ENCODE measurements at regions not wholly inside any gene's neighbourhood (a gene's known extent, or its start where the extent isn't known, plus 50 kb on each side); places are given as distances from the start of the nearest gene placed in this dataset.

DNA sequence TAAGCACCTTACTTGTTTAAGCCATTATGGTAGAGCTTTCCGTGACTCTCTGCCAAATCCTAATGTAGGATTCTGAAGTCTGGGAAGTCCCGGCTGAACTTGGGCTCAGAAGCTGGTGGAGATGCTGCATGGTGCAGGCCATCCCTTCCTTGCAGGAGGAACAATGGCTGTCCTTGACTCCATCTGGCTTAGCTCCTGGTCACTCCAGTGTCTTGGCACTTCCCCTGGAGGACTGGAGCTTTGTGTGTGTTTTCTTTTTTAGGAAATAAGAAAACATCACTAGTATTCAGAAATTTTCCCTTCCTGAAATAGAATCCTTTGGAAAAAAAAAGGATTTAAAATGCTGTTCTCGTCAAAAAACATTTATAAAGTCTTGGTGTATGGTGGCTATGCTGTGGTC, 209.3 kb upstream of the ROPN1 start:
- Histone ChIP-seq H3K27me3 (ENCODE audit: insufficient read depth, low read length) (no peaks in the 10 kb centered on the region), H3K36me3 (ENCODE audit: insufficient read depth, low read length) (no peaks in the 10 kb centered on the region), H3K4me1 (ENCODE audit: insufficient read depth, low read length) (peaks cover 6% of the 10 kb centered on the region; the same call in 1 of the 2 replicates), H3K4me3 (ENCODE audit: low read length) (no peak overlapping the region), H3K9ac (ENCODE audit: low read depth, low read length) (no peak overlapping the region), H3K27ac (ENCODE audit: low read depth, low read length) (no peak overlapping the region), H3K9me3 (ENCODE audit: insufficient read depth, low read depth, low read length) (no peaks in the 10 kb centered on the region)
- 95% methylated on average over 3 of the region's 3 CpGs for WGBS

DNA sequence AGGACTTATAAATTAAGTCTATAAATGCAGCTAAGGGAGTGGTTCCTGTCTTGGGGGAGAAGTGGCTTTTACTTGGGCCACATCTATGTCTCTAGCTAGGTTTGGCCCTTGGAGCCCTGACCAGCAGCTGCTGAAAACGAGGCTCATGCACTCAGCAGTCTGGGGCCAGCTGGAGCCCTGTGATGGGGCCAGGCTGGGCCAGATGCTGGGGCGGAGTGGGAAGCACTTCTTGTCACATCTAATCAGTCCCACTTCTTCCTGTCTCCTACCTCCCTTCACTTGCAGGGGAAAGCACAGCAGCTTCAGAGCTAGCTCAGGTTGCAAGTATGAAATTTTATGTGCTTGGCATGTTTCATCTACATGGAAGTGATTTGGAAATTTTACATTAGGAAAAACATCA, 209.9 kb upstream of the ROPN1 start:
- WGBS, result 83% methylated on average over 2 of the region's 2 CpGs
- Histone ChIP-seq H3K4me3 (ENCODE audit: low read length) (no peak overlapping the region), H3K9ac (ENCODE audit: low read depth, low read length) (no peak overlapping the region)

DNA sequence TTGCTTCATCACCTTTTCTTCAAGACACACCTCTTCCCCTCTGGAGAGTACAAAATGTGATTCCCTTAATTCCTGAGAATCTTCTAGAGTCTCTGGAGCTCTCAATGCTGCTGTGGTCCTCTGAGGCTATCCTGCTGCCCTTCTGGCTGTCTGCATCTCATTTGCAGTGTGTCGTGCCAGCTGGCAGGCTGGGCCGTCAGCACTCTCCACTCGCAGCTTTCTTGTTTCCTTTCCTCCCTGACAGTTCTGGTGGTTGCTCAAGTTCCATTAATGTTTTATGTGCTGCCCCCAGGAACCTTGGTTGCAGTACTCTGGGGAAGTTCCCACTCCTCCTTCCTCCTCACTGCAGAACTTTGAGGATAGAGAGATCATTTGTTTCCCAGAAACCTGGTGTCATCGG, 210.8 kb upstream of the ROPN1 start:
- WGBS, result 95% methylated on average over 4 of the region's 4 CpGs
- Histone ChIP-seq H3K27me3 (ENCODE audit: insufficient read depth, low read length) (no peaks in the 10 kb centered on the region), H3K36me3 (ENCODE audit: insufficient read depth, low read length) (no peaks in the 10 kb centered on the region)

More for the DNA sequence above, 209.9 kb upstream of the ROPN1 start:
- Histone ChIP-seq H3K9me3 (ENCODE audit: insufficient read depth, low read depth, low read length) (no peaks in the 10 kb centered on the region), H3K27ac (ENCODE audit: low read depth, low read length) (no peak overlapping the region), H3K4me1 (ENCODE audit: insufficient read depth, low read length) (peaks cover 6% of the 10 kb centered on the region; the same call in 1 of the 2 replicates), H3K27me3 (ENCODE audit: insufficient read depth, low read length) (no peaks in the 10 kb centered on the region), H3K36me3 (ENCODE audit: insufficient read depth, low read length) (no peaks in the 10 kb centered on the region)

DNA sequence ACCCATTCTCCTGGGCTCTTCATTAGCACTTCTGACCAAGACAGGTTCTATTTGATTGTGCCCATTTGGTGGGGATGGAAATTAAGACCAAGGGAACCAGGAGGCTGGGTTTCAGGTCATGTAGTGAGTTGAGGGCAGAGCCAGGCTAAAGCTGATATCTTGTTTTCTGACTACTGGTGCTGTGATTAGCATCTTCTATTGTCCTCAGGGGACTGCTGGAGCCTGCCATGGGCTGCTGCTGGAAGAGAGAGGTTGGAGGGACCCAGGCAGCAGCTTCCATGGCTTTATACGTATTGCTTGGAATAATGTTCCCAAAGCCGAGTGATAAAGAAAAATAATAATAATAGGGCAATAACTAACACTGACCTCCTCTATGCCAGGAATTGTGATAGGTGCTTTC, 211.4 kb upstream of the ROPN1 start:
- WGBS, result 100% methylated on average over 1 of the region's 2 CpGs
- H3K4me1 ChIP-seq (ENCODE audit: insufficient read depth, low read length), result peaks cover 6% of the 10 kb centered on the region; the same call in 1 of the 2 replicates
- no peak overlapping the region for H3K4me3 ChIP-seq (ENCODE audit: low read length)
- H3K9me3 ChIP-seq (ENCODE audit: insufficient read depth, low read depth, low read length), result no peaks in the 10 kb centered on the region
- H3K36me3 ChIP-seq (ENCODE audit: insufficient read depth, low read length), result no peaks in the 10 kb centered on the region
- H3K27me3 ChIP-seq (ENCODE audit: insufficient read depth, low read length), result no peaks in the 10 kb centered on the region
- H3K27ac ChIP-seq (ENCODE audit: low read depth, low read length), result no peak overlapping the region
- no peak overlapping the region for H3K9ac ChIP-seq (ENCODE audit: low read depth, low read length)

More for the DNA sequence above, 210.8 kb upstream of the ROPN1 start:
- Histone ChIP-seq H3K9ac (ENCODE audit: low read depth, low read length) (no peak overlapping the region), H3K4me3 (ENCODE audit: low read length) (no peak overlapping the region), H3K9me3 (ENCODE audit: insufficient read depth, low read depth, low read length) (no peaks in the 10 kb centered on the region), H3K4me1 (ENCODE audit: insufficient read depth, low read length) (peaks cover 6% of the 10 kb centered on the region; the same call in 1 of the 2 replicates), H3K27ac (ENCODE audit: low read depth, low read length) (no peak overlapping the region)

DNA sequence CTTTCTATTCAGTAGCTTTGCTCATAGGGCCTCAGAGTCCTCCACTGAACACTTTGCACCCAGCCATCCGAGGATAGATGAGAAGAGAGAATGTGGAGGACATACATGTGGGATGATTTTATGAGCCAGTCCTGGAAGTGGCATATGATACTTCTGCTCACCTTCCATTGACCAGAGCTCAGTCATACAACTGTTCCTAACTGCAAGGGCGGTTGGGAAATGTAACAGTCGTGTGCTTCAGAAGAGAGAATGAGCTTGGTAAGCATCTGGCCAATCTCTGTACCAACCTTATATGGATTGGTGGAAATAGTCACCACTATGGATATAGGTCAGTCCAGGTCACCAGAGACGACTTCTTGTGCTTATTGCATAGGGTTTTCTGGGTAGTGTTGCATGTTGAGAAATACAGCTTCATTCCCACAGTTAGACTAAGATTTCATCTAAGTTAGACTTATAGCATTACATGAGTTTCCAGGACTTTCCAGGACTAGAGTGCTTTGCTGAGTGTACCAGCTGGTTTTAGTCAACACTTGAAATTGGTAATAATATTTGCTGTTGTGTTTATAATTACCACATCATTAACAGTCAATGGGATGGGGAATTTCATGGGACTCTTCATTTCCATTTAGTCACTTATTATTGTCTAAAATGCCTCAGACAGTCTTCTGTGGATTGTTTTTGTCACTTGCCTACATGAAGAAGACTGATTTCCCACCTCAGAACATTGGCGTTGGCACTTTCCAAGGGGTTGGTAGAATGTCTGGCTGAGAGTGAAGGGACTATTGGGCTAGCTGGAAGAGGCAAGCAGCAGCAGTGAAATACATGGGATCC, 214.5 kb upstream of the ROPN1 start:
- Histone ChIP-seq H3K9ac (ENCODE audit: low read depth, low read length) (no peak overlapping the region), H3K4me1 (ENCODE audit: insufficient read depth, low read length) (peaks cover 6% of the 10 kb centered on the region; the same call in 1 of the 2 replicates), H3K27ac (ENCODE audit: low read depth, low read length) (no peak overlapping the region), H3K27me3 (ENCODE audit: insufficient read depth, low read length) (no peaks in the 10 kb centered on the region), H3K9me3 (ENCODE audit: insufficient read depth, low read depth, low read length) (no peaks in the 10 kb centered on the region), H3K36me3 (ENCODE audit: insufficient read depth, low read length) (no peaks in the 10 kb centered on the region), H3K4me3 (ENCODE audit: low read length) (no peak overlapping the region)
- WGBS, result 89% methylated on average over 5 of the region's 5 CpGs

DNA sequence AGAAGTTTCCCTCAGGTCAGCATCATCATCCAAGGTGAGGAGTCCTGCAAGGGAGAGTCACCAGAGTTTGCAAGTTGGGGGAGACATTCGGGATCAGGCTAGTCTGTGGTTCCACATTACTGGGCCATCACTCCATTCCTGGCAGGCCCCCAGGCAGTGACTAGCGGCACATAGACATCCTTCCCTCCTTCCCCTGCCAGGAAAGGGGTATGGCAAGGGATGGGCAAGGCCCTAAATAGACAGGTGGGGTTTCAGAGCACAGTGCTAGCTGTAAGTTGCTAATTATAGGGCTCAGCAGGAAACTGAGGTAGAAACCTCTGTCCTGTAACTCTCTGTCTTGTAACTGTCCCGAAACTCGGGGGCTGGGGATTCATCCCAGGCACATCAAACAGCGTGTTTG, 215.2 kb upstream of the ROPN1 start:
- Histone ChIP-seq H3K9ac (ENCODE audit: low read depth, low read length) (no peak overlapping the region), H3K27ac (ENCODE audit: low read depth, low read length) (no peak overlapping the region), H3K9me3 (ENCODE audit: insufficient read depth, low read depth, low read length) (no peaks in the 10 kb centered on the region), H3K27me3 (ENCODE audit: insufficient read depth, low read length) (no peaks in the 10 kb centered on the region), H3K36me3 (ENCODE audit: insufficient read depth, low read length) (no peaks in the 10 kb centered on the region), H3K4me3 (ENCODE audit: low read length) (no peak overlapping the region), H3K4me1 (ENCODE audit: insufficient read depth, low read length) (peaks cover 11% of the 10 kb centered on the region; the same call in 1 of the 2 replicates)
- 95% methylated on average over 5 of the region's 5 CpGs for WGBS

DNA sequence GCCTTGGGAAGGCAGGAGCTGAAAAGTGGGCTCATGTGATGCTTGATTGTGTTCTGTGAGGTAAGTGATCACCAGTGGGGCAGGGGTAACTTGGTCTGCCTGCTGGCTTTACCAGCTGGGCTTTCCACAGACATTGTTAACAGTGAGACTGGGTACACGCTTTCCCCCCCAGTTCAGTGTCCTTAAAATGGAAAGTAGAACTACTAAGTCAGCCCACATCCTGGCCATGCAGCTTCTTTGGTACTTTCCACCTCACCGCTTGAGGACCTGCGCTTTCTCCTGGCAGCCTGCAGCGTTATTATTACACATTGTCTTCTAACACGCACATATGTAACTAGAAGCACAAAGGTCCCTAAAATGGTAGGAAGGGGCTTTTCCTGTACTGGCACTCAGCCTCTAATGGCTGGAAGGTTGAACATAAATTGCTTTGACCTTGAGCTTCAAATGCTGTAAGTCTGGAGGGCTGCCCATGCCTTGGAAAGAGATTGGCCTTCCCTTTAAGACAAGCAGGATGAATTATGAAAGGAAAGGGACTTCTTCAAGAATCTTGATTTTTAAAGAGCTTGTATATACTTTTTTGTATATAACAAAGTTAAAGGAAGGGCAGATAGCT, 216.1 kb upstream of the ROPN1 start:
- Histone ChIP-seq H3K4me3 (ENCODE audit: low read length) (no peak overlapping the region), H3K9me3 (ENCODE audit: insufficient read depth, low read depth, low read length) (no peaks in the 10 kb centered on the region), H3K27ac (ENCODE audit: low read depth, low read length) (no peak overlapping the region), H3K4me1 (ENCODE audit: insufficient read depth, low read length) (peaks cover 7% of the 10 kb centered on the region; the same call in 1 of the 2 replicates), H3K9ac (ENCODE audit: low read depth, low read length) (no peak overlapping the region; the same call in 1 of the 2 replicates), H3K27me3 (ENCODE audit: insufficient read depth, low read length) (no peaks in the 10 kb centered on the region), H3K36me3 (ENCODE audit: insufficient read depth, low read length) (no peaks in the 10 kb centered on the region)
- 78% methylated on average over 5 of the region's 5 CpGs for WGBS

DNA sequence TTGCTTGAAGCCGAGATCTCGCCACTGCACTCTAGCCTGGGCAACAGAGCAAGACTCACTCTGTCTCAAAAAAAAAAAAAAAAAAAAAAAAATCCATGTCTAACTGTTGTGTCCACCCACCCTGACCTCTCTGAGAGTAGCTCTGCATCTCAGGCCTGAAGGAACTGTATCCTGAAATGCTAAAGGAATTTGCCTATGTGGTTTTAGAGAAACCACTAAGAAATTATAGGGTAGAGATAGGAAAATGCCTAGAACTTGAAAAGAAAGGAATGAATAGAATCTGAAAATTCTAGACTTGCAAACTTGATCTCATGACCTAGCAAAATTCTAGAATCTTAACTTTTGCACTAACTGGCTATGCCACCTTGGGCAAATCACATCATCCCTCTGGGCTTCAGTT, 217.5 kb upstream of the ROPN1 start:
- no peaks in the 10 kb centered on the region for H3K36me3 ChIP-seq (ENCODE audit: insufficient read depth, low read length)
- no peaks in the 10 kb centered on the region for H3K27me3 ChIP-seq (ENCODE audit: insufficient read depth, low read length)
- H3K9ac ChIP-seq (ENCODE audit: low read depth, low read length), result no peak overlapping the region
- H3K27ac ChIP-seq (ENCODE audit: low read depth, low read length), result no peak overlapping the region
- H3K4me3 ChIP-seq (ENCODE audit: low read length), result no peak overlapping the region
- H3K4me1 ChIP-seq (ENCODE audit: insufficient read depth, low read length), result 0 out of 2 replicates have a peak, but pooled peaks cover 4% of the 10 kb centered on the region
- WGBS, result 100% methylated on average over 2 of the region's 2 CpGs
- no peaks in the 10 kb centered on the region for H3K9me3 ChIP-seq (ENCODE audit: insufficient read depth, low read depth, low read length)

DNA sequence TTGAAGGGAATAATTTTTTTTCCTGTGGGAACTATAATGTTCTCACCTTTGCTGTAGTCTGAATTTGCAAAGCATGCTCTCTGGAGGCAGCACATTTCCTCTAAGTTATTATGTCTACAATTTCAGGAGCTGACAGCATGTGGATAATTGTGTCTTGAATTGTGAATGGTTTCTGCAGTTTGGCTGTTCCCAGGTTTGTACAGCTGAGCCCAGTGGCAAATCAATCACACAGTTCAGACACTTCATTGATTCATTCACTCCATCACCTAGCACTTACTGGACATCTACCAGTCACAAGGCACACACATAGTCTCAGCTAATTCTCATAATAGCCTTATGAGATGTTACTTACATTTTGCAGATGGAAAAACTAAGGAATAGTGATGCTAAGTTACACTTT, 219.0 kb upstream of the ROPN1 start:
- H3K27me3 ChIP-seq (ENCODE audit: insufficient read depth, low read length), result no peaks in the 10 kb centered on the region
- H3K4me3 ChIP-seq (ENCODE audit: low read length), result no peak overlapping the region
- H3K9me3 ChIP-seq (ENCODE audit: insufficient read depth, low read depth, low read length), result no peaks in the 10 kb centered on the region
- H3K9ac ChIP-seq (ENCODE audit: low read depth, low read length), result no peak overlapping the region
- no peak overlapping the region for H3K27ac ChIP-seq (ENCODE audit: low read depth, low read length)
- no peaks in the 10 kb centered on the region for H3K36me3 ChIP-seq (ENCODE audit: insufficient read depth, low read length)
- H3K4me1 ChIP-seq (ENCODE audit: insufficient read depth, low read length), result 0 out of 2 replicates have a peak, but pooled peaks cover 4% of the 10 kb centered on the region

DNA sequence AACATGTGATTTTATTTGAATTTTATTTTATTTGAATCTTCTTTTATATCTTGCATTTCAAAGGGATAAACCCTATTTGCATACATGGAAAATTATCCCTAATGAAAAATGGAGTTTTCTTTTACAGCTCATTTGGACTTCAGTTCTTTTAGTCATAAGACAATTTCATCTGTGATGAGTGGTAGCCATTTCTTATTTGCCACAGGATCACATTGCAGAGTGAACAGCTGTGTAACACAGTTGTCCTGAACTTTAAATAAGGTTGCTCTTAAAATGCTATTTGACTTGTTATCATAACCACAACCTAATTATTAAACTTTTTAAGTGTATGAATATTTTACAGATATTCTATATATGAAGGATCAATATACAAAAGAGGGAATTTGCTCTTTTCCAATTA, 221.7 kb upstream of the ROPN1 start:
- Histone ChIP-seq H3K9me3 (ENCODE audit: insufficient read depth, low read depth, low read length) (no peaks in the 10 kb centered on the region), H3K4me1 (ENCODE audit: insufficient read depth, low read length) (0 out of 2 replicates have a peak, but pooled peaks cover 4% of the 10 kb centered on the region), H3K4me3 (ENCODE audit: low read length) (no peak overlapping the region), H3K9ac (ENCODE audit: low read depth, low read length) (no peak overlapping the region), H3K27ac (ENCODE audit: low read depth, low read length) (no peak overlapping the region), H3K36me3 (ENCODE audit: insufficient read depth, low read length) (no peaks in the 10 kb centered on the region), H3K27me3 (ENCODE audit: insufficient read depth, low read length) (no peaks in the 10 kb centered on the region)

DNA sequence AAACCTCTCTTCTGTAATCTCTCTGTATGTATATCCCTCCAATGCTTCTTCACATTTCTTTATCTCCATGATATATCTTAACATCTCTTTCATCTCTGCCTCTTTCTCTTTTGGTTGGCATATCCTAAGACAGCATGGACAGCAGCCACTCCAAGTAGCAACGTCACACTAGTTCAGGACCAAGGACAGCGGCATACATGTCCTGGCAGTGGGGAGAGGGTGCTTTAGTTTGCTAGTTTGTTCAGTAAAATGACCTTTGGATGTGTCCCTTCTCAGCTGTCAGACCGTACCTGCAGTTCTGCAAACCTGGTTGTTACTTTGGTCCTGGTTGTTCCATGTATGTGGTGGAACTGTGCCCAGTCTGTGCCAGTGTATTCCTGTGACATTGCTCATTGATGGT, 225.6 kb upstream of the ROPN1 start:
- Histone ChIP-seq H3K4me3 (ENCODE audit: low read length) (no peak overlapping the region), H3K9ac (ENCODE audit: low read depth, low read length) (no peak overlapping the region), H3K27ac (ENCODE audit: low read depth, low read length) (no peak overlapping the region), H3K36me3 (ENCODE audit: insufficient read depth, low read length) (no peaks in the 10 kb centered on the region), H3K4me1 (ENCODE audit: insufficient read depth, low read length) (no peaks in the 10 kb centered on the region), H3K27me3 (ENCODE audit: insufficient read depth, low read length) (peaks cover 15% of the 10 kb centered on the region; the same call in 1 of the 2 replicates), H3K9me3 (ENCODE audit: insufficient read depth, low read depth, low read length) (no peaks in the 10 kb centered on the region)
- WGBS, result 22% methylated on average over 3 of the region's 3 CpGs
